DMS79 treated with DMSO at 0.1 percent for 48 hours (cell line): ENCODE measurements at regions not wholly inside any gene's neighbourhood (a gene's known extent, or its start where the extent isn't known, plus 50 kb on each side); places are given as distances from the start of the nearest gene placed in this dataset.
"Not testable (repeated sequence)": the region's sequence is repeated elsewhere in the genome, so short reads cannot be mapped to it uniquely, and the experiment has no call there.

Source experiments
- DNase-seq: peaks from one replicate; lab custom pipeline; 2025; lab: John Stamatoyannopoulos, UW

- no peak for DNase-seq
These were observed 165.3 kb upstream of the RASSF8 start for GRCh38 chr12:25793196-25793595.

GRCh38 chr12:25794571-25794970 is 163.9 kb upstream of the RASSF8 start:
- DNase-seq = no peak

GRCh38 chr12:25796523-25797000 is 161.9 kb upstream of the RASSF8 start:
- DNase-seq = no peak

- no peak for DNase-seq
These were observed 161.1 kb upstream of the RASSF8 start for GRCh38 chr12:25797386-25797785.

GRCh38 chr12:25797949-25798348 is 160.5 kb upstream of the RASSF8 start:
- DNase-seq = no peak

GRCh38 chr12:25800101-25800500 is 158.4 kb upstream of the RASSF8 start:
- DNase-seq = no peak

GRCh38 chr12:25801734-25802133 is 156.7 kb upstream of the RASSF8 start:
- no peak for DNase-seq

GRCh38 chr12:25802143-25802542 is 156.3 kb upstream of the RASSF8 start:
- DNase-seq = no peak

GRCh38 chr12:25803029-25803664 is 155.3 kb upstream of the RASSF8 start:
- not testable (repeated sequence) for DNase-seq

- not testable (repeated sequence) for DNase-seq
These were observed 154.2 kb upstream of the RASSF8 start for GRCh38 chr12:25804286-25804685.

GRCh38 chr12:25806271-25806670 is 152.2 kb upstream of the RASSF8 start:
- DNase-seq = no peak

GRCh38 chr12:25808604-25809003 is 149.9 kb upstream of the RASSF8 start:
- no peak for DNase-seq

- no peak for DNase-seq
These were observed 147.8 kb upstream of the RASSF8 start for GRCh38 chr12:25810683-25811082.

GRCh38 chr12:25811656-25812126 is 146.8 kb upstream of the RASSF8 start:
- no peak for DNase-seq

GRCh38 chr12:25812295-25812694 is 146.2 kb upstream of the RASSF8 start:
- DNase-seq = no peak

GRCh38 chr12:25813843-25814242 is 144.6 kb upstream of the RASSF8 start:
- DNase-seq = no peak

GRCh38 chr12:25816637-25817036 is 141.8 kb upstream of the RASSF8 start:
- no peak for DNase-seq

GRCh38 chr12:25817166-25817565 is 141.3 kb upstream of the RASSF8 start:
- no peak for DNase-seq

- DNase-seq = no peak
These were observed 139.7 kb upstream of the RASSF8 start for GRCh38 chr12:25818596-25819390.

- DNase-seq = no peak
These were observed 138.8 kb upstream of the RASSF8 start for GRCh38 chr12:25819691-25820090.

- no peak for DNase-seq
These were observed 136.2 kb upstream of the RASSF8 start for GRCh38 chr12:25822281-25822680.

- DNase-seq = no peak
These were observed 133.7 kb upstream of the RASSF8 start for GRCh38 chr12:25824734-25825133.

GRCh38 chr12:25825446-25825845 is 133.0 kb upstream of the RASSF8 start:
- DNase-seq = no peak
